ENCODE measurements at regions not wholly inside any gene's neighbourhood (a gene's known extent, or its start where the extent isn't known, plus 50 kb on each side); places are given as distances from the start of the nearest gene placed in this dataset.

DNA sequence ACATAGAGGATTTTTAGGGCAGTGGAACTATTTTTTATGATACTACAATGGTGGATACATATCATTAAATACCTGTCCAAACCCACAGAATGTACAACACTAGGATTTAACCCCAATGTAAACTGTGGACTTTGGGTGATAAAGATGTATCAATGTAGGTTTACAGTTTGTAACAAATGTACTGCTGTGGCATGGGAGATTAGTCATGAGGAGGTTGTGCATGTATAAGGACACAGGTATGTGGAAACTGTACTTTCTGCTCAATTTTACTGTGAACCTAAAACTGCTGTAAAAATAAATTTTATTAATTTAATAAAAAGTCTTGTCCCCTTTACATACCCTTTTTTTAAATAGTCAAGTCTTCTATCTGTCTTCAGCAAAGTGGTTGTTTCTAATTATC is 322.5 kb upstream of the EPHA3 start:
- no peaks in the 10 kb centered on the region for H3K27me3 ChIP-seq
- no peak overlapping the region for H3K27ac ChIP-seq
- H3K4me3 ChIP-seq: no peak overlapping the region
- H3K9me3 ChIP-seq: peaks cover 0 to 7% (median 0%) of the 10 kb centered on the region in 3 donors
- H3K36me3 ChIP-seq (replicated peaks in 1 of 2; ENCODE audit: insufficient read depth in 1 of 2, low read depth in 2 of 2): no peaks in the 10 kb centered on the region
- no peak for DNase-seq
- TF ChIP-seq POLR2A (IDR thresholded peaks at IDR 0.05): no peak
- no peaks in the 10 kb centered on the region for H3K4me1 ChIP-seq
- intact Hi-C loops (cut with DNase I): no loop called here
- ATAC-seq: no peak

DNA sequence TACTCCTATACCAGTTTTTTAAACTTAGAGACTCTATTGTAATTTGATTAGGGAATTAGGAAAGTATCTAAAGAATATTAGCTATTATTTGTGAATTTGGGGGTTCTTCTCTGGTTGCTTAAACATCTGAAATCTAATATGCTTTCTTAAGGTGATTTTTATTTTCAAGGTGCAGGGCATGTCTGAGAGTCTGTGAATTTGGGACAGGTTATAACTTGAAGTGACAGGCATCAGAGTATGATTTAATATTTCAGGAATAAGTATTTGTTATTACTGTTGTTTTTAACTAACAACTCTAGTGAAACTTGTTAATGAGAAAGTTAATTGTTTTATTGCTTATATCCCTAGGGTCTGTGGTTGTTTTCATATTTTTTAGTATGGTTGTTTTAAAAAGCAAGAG is 321.6 kb upstream of the EPHA3 start:
- intact Hi-C loops (cut with DNase I): no loop called here
- ATAC-seq (no peak), DNase-seq (no peak)
- TF ChIP-seq POLR2A (IDR thresholded peaks at IDR 0.05): no peak
- TF ChIP-seq, protein P1, sequence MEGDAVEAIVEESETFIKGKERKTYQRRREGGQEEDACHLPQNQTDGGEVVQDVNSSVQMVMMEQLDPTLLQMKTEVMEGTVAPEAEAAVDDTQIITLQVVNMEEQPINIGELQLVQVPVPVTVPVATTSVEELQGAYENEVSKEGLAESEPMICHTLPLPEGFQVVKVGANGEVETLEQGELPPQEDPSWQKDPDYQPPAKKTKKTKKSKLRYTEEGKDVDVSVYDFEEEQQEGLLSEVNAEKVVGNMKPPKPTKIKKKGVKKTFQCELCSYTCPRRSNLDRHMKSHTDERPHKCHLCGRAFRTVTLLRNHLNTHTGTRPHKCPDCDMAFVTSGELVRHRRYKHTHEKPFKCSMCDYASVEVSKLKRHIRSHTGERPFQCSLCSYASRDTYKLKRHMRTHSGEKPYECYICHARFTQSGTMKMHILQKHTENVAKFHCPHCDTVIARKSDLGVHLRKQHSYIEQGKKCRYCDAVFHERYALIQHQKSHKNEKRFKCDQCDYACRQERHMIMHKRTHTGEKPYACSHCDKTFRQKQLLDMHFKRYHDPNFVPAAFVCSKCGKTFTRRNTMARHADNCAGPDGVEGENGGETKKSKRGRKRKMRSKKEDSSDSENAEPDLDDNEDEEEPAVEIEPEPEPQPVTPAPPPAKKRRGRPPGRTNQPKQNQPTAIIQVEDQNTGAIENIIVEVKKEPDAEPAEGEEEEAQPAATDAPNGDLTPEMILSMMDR (IDR thresholded peaks at IDR 0.05): no peak
- Histone ChIP-seq H3K4me3 (no peak overlapping the region), H3K9me3 (peaks cover 0 to 7% (median 0%) of the 10 kb centered on the region in 3 donors), H3K36me3 (replicated peaks in 1 of 2; ENCODE audit: insufficient read depth in 1 of 2, low read depth in 2 of 2) (no peaks in the 10 kb centered on the region), H3K4me1 (no peaks in the 10 kb centered on the region), H3K27me3 (no peaks in the 10 kb centered on the region), H3K27ac (no peak overlapping the region)

DNA sequence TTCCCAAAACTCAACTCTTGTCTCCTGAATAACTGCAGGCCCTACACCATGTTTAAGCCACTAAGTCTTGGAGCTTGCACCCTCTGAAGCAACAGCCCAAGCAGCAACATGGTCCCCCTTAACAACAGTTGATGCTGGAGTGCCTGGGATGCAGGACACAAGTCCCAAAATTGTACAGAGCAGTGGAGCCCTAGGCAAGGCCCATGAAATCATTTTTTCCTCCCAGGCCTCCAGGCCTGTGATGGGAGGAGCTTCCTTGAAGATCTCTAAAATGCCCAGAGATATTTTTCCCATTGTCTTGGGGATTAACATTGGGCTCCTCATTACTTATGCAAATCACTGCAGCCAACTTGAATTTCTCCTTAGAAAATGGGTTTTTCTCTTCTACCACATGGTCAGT is 311.9 kb upstream of the EPHA3 start:
- no peak overlapping the region for H3K27ac ChIP-seq

DNA sequence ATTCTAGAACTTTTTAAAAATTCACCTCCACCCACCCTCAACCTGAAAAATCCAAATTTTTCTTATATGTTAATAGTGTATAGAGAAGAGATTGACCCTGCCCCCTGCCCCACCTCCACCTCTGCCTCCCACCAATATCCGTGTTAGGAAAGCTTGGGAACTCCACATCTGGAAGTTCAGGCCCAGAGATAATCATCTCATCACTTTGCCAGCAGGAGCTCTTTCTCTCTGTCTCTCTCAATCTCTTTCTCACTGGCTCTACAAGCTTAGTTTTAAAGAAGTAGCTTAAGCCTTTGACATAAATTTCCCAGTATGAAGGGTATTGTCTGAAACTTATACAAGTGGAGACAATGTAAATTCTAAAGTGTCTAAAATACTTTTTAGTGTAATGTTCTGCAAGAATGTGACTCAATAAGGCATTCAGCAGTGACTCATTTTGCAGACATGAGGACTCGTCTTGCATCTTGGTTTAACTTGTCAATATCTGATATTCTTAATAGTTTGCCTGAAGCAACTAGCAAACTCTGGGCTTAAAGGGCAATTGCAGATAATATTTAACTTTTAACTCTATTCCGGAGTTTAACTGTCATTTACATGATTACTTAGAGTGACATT is 299.8 kb upstream of the EPHA3 start:
- TF ChIP-seq POLR2A (IDR thresholded peaks at IDR 0.05): no peak
- TF ChIP-seq, protein P1 (IDR thresholded peaks at IDR 0.05): no peak
- no peak for DNase-seq

More for the DNA sequence above, 311.9 kb upstream of the EPHA3 start:
- Histone ChIP-seq H3K27me3 (no peaks in the 10 kb centered on the region), H3K4me1 (no peaks in the 10 kb centered on the region), H3K36me3 (replicated peaks in 1 of 2; ENCODE audit: insufficient read depth in 1 of 2, low read depth in 2 of 2) (no peaks in the 10 kb centered on the region), H3K9me3 (peaks cover 0 to 15% (median 0%) of the 10 kb centered on the region in 3 donors), H3K4me3 (no peak overlapping the region)
- no peak for DNase-seq
- TF ChIP-seq, protein P1 (IDR thresholded peaks at IDR 0.05): no peak
- TF ChIP-seq POLR2A (IDR thresholded peaks at IDR 0.05): no peak
- ATAC-seq: no peak
- intact Hi-C loops (cut with DNase I): no loop called here

DNA sequence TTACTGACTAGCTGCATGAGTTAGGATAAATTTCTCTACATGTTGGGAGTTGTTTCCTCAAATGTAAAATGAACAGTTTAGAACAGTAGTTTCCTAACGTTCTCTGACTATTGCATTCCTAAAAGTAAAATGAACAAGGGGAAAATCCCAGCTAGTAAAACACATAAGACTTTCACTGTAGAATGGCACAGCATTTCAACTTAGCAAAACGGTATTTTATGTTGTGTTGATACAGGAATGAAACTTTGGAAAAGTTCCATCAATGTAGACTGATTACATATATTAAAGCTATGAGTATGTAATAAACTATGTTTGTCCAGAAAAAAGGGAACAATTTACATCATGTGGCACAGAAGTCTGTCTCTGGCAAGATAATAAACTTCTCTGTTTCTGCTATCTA is 297.4 kb upstream of the EPHA3 start:
- WGBS, 2 donors: 11 to 12% methylated on average over 2 of the region's 2 CpGs
- H3K27ac ChIP-seq: no peak overlapping the region
- no peaks in the 10 kb centered on the region for H3K9me3 ChIP-seq
- TF ChIP-seq, protein P1 (IDR thresholded peaks at IDR 0.05): no peak
- no peak for TF ChIP-seq POLR2A (IDR thresholded peaks at IDR 0.05)
- peaks cover 16% of the 10 kb centered on the region for H3K4me1 ChIP-seq
- no peak for DNase-seq
- no peaks in the 10 kb centered on the region for H3K27me3 ChIP-seq
- intact Hi-C loops (cut with DNase I): no loop called here
- no peak for ATAC-seq
- H3K4me3 ChIP-seq: no peak overlapping the region
- H3K36me3 ChIP-seq (replicated peaks in 1 of 2; ENCODE audit: insufficient read depth in 1 of 2, low read depth in 2 of 2): no peaks in the 10 kb centered on the region

More for the DNA sequence above, 299.8 kb upstream of the EPHA3 start:
- H3K4me1 ChIP-seq: peaks cover 16% of the 10 kb centered on the region
- intact Hi-C loops (cut with DNase I): no loop called here
- no peaks in the 10 kb centered on the region for H3K27me3 ChIP-seq
- no peak overlapping the region for H3K27ac ChIP-seq
- no peak for ATAC-seq
- 14 to 17% methylated on average over 3 of the region's 3 CpGs for WGBS, 2 donors
- no peak overlapping the region for H3K4me3 ChIP-seq
- H3K36me3 ChIP-seq (replicated peaks in 1 of 2; ENCODE audit: insufficient read depth in 1 of 2, low read depth in 2 of 2): no peaks in the 10 kb centered on the region
- no peaks in the 10 kb centered on the region for H3K9me3 ChIP-seq
